Endothelial cell (in vitro differentiated cells): ENCODE measurements at regions not wholly inside any gene's neighbourhood (a gene's known extent, or its start where the extent isn't known, plus 50 kb on each side); places are given as distances from the start of the nearest gene placed in this dataset.

Experiments used
- DNase-seq: peaks from one replicate; pipeline ENCODE4 v3.0.0; 2021; ENCODE audit warnings: low spot score
- H3K27ac Mint-ChIP-seq: one replicate; pipeline ENCODE4 v1.8.0; 2021; ENCODE audit warnings: mixed read lengths, inconsistent platforms; ENCODE audit not compliant: unreplicated experiment
- H3K27me3 Mint-ChIP-seq: one replicate; pipeline ENCODE4 v1.8.0; 2021; ENCODE audit warnings: mild to moderate bottlenecking, moderate library complexity, mixed read lengths, inconsistent platforms; ENCODE audit not compliant: unreplicated experiment
- H3K36me3 Mint-ChIP-seq: one replicate; pipeline ENCODE4 v1.8.0; 2021; ENCODE audit warnings: mild to moderate bottlenecking, low read depth, mixed read lengths, inconsistent platforms; ENCODE audit not compliant: unreplicated experiment
- H3K4me1 Mint-ChIP-seq: one replicate; pipeline ENCODE4 v1.8.0; 2021; ENCODE audit warnings: mild to moderate bottlenecking, mixed read lengths, inconsistent platforms; ENCODE audit not compliant: unreplicated experiment
- H3K4me3 Mint-ChIP-seq: one replicate; pipeline ENCODE4 v1.8.0; 2021; ENCODE audit warnings: mild to moderate bottlenecking, mixed read lengths, inconsistent platforms; ENCODE audit not compliant: unreplicated experiment
- H3K9me3 Mint-ChIP-seq: one replicate; pipeline ENCODE4 v1.8.0; 2021; ENCODE audit warnings: mixed read lengths, inconsistent platforms; ENCODE audit not compliant: unreplicated experiment
- TF ChIP-seq, protein P1 (sequence below): fragments of 200-600 bp; sonication (generic); IDR thresholded peaks from one replicate; pipeline ENCODE4 v1.5.0; 2021; ENCODE audit warnings: antibody characterized with exemption; ENCODE audit not compliant: unreplicated experiment

GRCh38 chr2:53527056-53527455 lies 240.5 kb upstream of the CHAC2 start:
- TF ChIP-seq, protein P1, sequence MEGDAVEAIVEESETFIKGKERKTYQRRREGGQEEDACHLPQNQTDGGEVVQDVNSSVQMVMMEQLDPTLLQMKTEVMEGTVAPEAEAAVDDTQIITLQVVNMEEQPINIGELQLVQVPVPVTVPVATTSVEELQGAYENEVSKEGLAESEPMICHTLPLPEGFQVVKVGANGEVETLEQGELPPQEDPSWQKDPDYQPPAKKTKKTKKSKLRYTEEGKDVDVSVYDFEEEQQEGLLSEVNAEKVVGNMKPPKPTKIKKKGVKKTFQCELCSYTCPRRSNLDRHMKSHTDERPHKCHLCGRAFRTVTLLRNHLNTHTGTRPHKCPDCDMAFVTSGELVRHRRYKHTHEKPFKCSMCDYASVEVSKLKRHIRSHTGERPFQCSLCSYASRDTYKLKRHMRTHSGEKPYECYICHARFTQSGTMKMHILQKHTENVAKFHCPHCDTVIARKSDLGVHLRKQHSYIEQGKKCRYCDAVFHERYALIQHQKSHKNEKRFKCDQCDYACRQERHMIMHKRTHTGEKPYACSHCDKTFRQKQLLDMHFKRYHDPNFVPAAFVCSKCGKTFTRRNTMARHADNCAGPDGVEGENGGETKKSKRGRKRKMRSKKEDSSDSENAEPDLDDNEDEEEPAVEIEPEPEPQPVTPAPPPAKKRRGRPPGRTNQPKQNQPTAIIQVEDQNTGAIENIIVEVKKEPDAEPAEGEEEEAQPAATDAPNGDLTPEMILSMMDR: no peak
- no peak overlapping the region for H3K27ac Mint-ChIP-seq
- H3K4me1 Mint-ChIP-seq: no peaks in the 10 kb centered on the region
- no peak overlapping the region for H3K4me3 Mint-ChIP-seq
- H3K9me3 Mint-ChIP-seq: no peaks in the 10 kb centered on the region
- no peaks in the 10 kb centered on the region for H3K27me3 Mint-ChIP-seq
- peaks cover 3% of the 10 kb centered on the region for H3K36me3 Mint-ChIP-seq
- no peak for DNase-seq

GRCh38 chr2:53519918-53520841 lies 247.4 kb upstream of the CHAC2 start:
- TF ChIP-seq, protein P1: no peak
- no peaks in the 10 kb centered on the region for H3K27me3 Mint-ChIP-seq
- no peaks in the 10 kb centered on the region for H3K9me3 Mint-ChIP-seq
- peaks cover 8% of the 10 kb centered on the region for H3K4me1 Mint-ChIP-seq
- no peak overlapping the region for H3K27ac Mint-ChIP-seq
- no peak overlapping the region for H3K4me3 Mint-ChIP-seq
- DNase-seq: no peak
- H3K36me3 Mint-ChIP-seq: no peaks in the 10 kb centered on the region

GRCh38 chr2:53517406-53517805 lies 250.2 kb upstream of the CHAC2 start:
- H3K4me1 Mint-ChIP-seq: peaks cover 12% of the 10 kb centered on the region
- no peaks in the 10 kb centered on the region for H3K36me3 Mint-ChIP-seq
- no peak overlapping the region for H3K4me3 Mint-ChIP-seq
- TF ChIP-seq, protein P1: no peak
- H3K27ac Mint-ChIP-seq: no peak overlapping the region
- DNase-seq: no peak
- no peaks in the 10 kb centered on the region for H3K27me3 Mint-ChIP-seq
- H3K9me3 Mint-ChIP-seq: no peaks in the 10 kb centered on the region

DNA sequence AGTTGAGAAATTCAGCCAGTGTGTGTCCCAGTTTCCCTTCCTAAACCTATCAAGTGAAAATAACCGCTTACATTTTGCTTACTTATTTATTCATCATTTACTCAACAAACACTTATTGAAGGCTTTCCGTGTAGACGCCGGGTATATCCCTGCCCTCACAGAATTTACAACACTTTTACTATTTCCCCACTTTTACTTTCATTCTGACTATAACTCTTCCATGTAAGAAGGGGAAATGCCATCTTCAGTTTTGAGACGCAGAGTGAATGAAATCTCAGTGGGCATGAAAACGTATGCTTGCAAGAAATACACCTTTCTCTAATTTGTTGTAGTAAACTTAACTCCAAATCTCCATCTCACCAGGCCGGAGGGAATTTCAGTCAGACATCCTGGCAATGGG lies 251.0 kb upstream of the CHAC2 start:
- H3K27ac Mint-ChIP-seq: no peak overlapping the region
- H3K4me1 Mint-ChIP-seq: peaks cover 12% of the 10 kb centered on the region
- H3K9me3 Mint-ChIP-seq: no peaks in the 10 kb centered on the region

More for the DNA sequence above, 251.0 kb upstream of the CHAC2 start:
- no peaks in the 10 kb centered on the region for H3K27me3 Mint-ChIP-seq
- no peak for DNase-seq
- no peak overlapping the region for H3K4me3 Mint-ChIP-seq
- TF ChIP-seq, protein P1: no peak
- no peaks in the 10 kb centered on the region for H3K36me3 Mint-ChIP-seq
